Right forelimb (tissue), 1 donor: ENCODE measurements at regions not wholly inside any gene's neighbourhood (a gene's known extent, or its start where the extent isn't known, plus 50 kb on each side); places are given as distances from the start of the nearest gene placed in this dataset.
"Not testable (repeated sequence)": the region's sequence is repeated elsewhere in the genome, so short reads cannot be mapped to it uniquely, and the experiment has no call there.

Source experiments
- DNase-seq: peaks from one replicate; pipeline ENCODE4 v3.0.0-alpha.2; 2018

DNA sequence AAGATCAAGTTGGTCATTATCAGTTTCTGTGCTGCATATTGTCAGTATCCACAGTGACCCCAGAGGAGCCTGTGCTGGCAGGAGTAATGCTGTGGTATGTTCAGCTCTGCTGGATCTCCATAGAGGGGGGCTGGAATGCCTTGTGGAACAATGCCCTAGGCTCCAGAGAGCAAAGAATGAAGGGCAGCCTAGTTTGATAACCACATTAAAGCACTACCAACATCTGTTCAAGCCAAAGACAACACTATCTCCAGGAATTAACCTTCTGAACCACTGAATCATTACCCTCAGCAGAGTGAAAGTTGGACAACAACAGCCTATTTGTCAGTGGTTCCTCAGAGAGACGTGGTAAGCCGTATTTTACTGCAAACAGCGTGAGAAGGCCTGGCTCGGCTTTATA lies 192.3 kb upstream of the CXorf66 start:
- DNase-seq, result no peak

DNA sequence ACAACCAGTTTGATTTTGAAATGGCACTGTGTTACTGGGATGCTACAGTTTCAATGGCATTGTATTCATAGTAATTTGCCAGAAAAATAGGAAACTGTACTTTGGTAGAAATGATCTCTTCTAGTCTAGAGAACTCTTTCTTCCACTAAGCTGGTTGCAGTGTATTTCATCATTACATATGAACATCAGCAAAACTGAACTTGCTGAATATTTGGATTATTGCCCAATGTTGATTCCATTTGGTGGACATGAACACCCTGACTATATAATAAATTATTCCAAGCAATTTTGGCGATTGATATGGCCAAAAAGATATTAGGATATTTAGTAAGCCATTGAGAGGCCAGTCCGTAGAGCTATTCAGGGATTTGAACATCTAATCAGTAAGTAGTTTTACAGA lies 191.8 kb upstream of the CXorf66 start:
- no peak for DNase-seq

DNA sequence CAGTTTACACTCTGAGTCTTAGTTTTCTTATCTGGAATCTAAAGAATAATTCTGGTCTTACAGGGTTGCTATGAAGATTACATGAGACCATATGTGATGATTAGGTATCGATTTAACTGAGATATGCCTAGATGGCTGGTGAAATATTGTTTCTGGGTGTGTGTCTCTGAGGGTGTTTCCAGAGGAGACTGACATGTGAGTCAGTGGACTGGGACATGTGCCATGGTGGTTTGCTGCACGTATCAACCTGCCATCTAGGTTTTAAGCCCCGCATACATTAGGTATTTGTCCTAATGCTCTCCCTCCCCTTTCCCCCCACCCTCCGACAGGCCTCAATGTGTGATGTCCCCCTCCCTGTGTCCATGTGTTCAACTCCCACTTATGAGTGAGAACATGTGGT lies 186.0 kb upstream of the CXorf66 start:
- DNase-seq, result no peak

DNA sequence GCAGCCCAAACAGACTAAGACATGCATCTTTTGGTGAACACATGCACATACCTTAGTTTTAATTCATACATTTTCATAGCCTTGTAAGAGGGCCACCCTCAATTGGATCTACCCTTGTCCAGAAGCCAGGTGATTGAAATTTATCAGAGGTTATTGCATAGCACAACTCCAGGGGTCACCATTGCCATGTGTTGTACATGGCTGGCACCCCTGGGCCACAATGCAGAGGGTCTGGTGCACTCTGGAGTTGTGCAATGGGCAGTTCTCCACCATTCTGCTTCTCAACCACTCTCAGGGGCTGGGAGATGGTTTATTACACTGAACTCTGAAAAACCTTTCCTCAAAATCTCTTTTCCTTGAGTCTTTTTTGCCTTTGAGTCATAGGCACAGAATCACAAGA lies 184.4 kb upstream of the CXorf66 start:
- DNase-seq, result no peak

DNA sequence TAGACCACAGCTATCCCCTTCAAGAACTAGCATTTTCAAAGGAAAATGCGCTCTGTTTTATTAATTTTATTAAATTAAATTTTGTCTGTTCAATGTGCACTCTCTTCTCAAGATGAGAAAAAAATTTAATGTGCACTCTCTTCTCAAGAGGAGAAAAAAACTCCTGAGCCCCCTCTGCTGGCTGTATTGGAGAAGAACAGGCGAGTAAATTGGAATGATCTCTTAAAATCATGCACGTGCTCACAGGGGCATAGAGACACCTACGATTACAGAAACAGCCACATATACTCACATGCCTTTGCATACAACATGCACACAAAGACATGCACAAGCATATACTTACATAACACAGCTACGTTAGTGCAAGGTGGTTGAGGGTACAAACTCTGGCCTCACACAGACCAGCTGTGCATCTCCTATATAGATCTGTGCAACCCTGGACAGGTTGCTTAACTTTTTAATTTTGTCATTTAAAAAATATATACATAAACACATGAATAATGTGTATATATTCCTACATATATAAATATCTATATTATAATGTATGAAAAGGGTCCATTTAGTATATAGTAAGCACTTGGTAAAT lies 176.2 kb upstream of the CXorf66 start:
- DNase-seq, result peak; percentile 42

DNA sequence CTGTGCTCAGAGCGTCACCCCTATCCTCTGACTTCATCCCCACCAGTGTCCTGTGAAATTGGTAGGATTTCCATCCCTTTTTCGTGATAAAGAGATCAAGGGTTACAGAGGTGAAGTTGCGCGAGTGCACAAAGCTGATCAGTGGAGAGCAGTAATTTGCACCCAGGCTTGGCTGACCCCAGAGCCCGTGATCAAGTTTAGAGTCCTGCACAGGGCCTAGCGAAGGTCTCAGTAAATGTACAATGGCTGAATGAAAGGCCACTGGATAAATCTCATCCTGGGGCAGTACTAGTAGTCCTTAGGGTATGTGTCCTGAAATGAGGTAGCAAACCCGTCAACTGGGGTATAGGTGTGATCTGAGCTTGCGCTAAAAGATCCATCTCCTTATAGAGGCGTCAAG lies 173.2 kb upstream of the CXorf66 start:
- not testable (repeated sequence) for DNase-seq

DNA sequence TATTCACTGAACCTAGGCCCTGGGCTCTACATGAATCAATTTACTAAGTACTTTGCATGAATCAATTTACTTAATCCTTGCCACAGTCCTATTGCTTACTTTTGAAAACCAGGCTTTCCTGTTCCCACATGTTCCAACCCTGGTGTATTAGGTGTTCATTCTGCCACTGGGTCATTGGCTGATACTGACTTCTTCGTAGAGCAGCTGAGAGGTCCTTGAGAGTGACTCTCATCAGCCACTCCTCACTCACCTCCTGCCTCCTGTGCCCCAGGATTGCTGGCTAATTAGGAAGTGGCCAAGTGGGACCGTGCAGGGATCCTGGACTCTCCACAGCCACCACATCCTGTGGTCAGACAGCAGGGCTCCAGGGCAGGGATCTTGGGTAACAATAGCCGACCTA lies 172.7 kb upstream of the CXorf66 start:
- DNase-seq, result not testable (repeated sequence)

DNA sequence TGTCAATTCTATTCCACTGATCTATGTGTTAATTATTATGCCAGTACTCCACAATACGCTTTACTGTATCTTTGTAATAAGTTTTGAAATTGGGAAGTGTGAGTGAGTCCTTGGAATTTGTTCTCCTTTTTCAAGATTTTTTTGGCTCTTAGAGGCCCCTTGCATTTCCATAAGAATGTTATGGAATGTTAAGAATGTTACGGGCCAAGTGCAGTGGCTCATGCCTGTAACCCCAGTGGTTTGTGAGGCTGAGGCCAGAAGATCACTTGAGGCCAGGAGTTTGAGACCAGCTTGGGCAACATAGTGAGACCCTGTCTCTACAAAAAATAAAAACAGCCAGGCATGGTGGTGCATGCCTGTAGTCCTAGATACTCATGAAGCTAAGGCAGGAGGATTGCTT lies 167.6 kb upstream of the CXorf66 start:
- DNase-seq, result no peak

DNA sequence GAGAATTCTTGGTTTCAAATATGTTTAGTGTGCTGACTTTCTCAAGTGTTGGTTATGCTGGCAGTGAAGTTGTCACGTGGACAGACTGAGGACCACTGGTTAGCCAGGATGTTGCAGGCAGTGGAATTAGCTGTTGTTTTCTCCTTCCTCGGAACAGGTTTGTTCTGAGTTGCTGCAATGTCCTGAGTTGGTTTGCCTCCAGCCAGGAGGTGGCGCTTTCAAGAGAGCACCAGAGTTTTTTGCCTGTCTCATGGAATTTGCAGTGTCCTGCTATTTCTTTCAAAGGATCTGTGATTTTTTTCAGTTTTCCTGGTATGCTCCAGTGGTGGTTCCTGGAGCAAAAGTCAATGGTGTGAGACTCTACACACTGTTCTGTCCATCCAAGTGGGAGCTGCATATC lies 158.1 kb upstream of the CXorf66 start:
- no peak for DNase-seq

DNA sequence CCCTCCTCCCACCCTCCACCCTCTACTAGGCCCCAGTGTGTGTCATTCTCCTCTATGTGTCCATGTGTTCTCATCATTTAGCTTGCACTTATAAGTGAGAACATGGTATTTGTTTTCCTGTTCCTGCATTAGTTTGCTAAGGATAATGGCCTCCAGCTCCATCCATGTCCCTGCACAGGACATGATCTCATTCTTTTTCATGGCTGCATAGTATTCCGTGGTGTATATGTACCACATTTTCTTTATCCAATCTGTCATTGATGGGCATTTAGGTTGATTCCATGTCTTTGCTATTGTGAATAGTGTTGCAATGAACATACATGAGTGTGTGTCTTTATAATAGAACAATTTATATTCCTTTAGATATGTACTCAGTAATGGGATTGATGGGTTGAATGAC lies 148.7 kb upstream of the CXorf66 start:
- DNase-seq, result not testable (repeated sequence)

DNA sequence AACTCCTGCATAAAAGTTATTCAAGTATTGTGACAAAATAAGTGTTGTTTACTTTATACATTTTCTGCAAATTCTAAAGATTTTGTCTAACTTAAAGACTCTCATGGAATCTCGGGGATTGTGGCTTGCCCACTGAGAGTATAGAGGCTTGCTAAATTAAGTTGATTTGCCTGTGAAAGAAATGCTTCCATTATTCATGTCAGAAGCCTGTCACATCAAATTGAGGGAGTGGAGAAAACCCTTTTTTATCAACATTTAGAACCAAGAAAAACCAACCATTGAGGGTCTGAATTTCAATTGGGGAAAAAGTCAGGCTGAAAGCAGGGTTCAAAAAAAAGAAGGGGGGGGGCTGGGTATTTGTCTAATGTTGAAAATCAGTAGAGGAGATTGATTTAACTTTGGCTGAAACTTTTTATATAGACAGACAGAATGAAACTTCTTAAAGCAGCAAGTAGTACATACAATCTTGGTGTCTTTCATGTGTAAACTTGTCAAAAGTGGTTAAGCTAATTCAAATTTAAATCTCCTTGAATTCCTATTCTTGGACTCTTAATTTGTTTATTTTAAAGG lies 144.8 kb upstream of the CXorf66 start:
- DNase-seq, result no peak

DNA sequence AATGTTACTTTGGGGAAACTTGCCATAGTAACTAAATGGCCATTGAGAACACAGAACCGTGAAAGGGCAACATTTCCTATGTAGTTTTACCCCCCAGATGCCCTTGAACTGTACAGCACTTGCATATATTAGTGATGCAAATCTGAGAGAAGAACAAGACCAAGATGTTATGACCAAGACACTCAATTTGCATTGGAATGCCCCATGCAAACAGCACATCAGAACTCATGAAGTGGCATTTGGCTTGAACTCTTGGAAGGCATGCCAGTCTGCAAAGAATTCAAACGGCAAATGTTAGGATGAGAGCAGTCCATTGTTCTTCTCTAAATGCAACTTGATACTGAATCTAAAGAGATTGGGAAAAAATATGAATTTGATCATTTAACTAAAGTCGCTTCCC lies 139.4 kb upstream of the CXorf66 start:
- no peak for DNase-seq

DNA sequence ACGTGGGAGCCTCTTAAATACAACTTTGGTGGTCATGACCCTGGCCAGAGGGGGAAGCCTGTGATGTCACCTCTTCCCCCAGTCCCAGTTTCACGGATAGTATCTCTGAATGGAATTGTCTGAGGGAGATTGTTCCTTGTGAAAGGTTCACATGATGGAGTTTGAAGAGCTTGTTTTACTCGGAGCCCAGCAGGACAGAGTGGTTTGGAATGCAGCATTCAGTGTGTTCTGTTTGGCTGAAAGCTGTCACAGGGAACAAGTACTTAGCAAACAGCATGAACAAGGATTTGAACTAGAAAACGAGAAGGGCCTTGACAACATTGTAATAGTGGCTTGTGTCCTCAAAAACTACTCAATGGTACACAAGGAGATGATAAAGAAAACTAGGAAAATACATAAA lies 133.9 kb upstream of the CXorf66 start:
- no peak for DNase-seq

DNA sequence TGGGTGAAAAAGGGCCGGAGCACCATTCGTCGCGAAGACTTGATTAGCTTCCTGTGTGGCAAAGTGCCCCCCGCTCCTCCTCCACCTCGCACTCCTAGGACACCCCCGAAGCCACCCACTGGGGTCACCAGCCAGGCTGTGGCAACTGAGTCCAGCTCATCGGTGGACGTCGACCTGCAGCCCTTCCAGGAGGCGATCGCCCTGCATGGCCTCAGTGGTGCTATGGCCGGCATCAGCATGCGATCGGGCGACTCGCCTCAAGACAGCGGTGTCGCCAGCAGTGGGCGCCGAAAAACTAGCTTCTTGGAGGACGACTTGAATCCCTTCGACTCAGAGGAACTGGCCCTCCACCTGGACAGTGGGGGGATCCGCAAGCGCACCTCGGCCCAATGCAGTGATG lies 126.8 kb upstream of the CXorf66 start:
- DNase-seq, result no peak

DNA sequence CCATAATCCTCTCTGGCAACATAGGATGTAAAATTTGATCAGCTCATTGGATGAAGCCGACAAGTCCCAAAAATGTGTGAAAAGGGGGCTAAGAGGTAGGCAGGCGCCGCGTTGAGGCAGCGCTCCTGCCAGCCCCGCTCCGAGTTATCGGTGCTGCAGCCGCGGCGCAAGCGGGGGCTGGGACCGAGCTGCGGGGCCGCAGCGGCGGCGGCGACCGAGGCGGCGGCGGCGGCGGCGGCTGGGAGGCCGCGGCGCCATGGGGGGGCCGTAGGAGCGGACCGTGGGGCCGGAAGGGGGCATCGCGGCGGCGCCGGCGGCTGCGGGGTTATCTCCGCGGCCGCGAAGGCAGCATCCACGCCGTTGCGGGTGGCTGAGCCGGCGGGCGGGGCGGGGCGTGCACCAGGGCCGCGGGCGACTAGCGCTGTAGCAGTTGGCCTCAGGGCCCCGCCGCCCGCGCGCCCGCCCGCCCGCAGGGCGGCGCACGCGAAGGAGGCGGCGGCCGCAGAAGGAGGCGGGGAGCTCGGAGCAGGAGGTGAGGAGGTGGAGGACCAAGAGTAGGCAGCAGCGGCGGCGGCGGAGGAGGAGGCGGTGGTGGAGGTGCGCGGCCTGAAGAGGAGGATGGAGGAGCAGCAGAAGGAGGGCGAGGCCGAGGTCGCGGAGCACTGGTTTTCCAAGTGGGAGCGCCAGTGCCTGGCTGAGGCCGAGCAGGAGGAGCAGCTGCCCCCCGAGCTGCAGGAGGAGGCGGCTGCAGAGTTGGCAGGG lies 126.0 kb upstream of the CXorf66 start:
- no peak for DNase-seq

DNA sequence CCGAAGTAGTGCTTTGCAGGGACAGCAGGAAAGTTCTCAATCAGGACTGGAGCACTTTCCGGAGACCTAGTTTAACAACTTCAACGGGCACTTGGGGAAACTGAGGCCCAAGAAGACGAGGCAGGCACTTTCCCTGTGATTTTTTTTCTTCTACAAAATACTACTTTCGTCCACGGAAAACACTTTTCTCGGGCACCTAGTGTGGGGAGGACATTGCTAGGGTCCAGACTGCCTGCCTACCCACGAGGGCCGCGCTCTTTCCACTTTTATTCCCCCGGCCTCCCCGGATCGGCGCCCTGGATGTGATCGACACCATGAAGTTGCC lies 125.4 kb upstream of the CXorf66 start:
- peak; percentile 39 for DNase-seq

DNA sequence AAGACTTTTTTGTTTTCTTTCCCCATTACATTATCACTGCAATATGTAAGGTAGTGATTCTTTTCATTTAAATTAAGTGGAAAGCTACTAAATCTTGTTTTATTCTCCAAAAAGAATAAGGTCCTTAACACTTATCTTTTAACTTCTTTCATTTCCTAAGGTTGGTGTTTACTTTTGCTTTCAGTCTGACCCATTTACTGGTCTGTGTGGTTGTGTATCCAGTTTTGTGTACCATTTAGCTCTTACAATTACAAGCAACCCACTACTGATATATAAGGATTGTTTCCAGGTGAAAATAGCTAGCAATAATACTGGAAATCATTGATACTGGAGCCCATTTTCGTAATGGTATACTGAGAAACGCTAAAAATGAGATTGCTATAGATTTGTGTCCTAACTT lies 123.1 kb upstream of the CXorf66 start:
- no peak for DNase-seq

DNA sequence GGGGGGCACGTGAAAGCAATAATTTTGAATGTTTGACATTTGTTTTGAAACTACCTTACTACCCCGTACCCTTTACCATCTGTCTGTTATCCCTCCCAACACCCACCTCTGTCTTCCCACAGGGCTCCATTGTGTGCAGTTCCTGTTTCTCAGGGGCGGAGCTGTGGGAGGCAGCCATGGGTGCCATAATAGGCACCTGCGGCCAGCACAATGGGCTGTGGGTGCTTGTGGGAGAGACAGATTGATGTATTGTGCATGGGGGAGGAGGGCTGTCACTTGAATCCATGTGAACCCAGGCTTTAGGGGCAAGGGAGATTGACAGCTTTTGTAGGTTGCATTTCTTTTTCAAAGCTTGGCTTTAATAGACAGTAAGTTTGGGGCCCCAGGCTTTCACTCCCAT lies 122.6 kb upstream of the CXorf66 start:
- no peak for DNase-seq

DNA sequence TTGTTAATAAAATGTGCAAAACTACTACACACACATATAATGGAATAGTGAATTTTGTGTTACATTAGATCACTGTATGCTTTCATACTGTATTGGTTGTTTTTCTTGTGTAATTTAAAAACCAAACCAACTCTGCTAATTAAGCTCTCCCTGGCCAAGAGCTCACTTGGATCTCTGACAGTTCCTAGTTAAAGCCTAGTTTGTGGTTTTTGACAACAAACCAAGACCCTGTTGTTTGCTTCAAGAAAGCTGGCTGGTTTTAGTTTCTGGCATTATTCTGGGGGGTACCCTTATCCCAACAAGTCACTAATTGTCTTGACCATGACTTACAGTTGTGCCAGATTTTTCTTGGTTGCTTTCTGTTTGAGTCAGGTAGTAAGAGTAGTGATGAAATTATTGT lies 121.4 kb upstream of the CXorf66 start:
- DNase-seq, result no peak

DNA sequence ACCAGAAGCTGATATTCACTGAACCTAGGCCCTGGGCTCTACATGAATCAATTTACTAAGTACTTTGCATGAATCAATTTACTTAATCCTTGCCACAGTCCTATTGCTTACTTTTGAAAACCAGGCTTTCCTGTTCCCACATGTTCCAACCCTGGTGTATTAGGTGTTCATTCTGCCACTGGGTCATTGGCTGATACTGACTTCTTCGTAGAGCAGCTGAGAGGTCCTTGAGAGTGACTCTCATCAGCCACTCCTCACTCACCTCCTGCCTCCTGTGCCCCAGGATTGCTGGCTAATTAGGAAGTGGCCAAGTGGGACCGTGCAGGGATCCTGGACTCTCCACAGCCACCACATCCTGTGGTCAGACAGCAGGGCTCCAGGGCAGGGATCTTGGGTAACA lies 109.5 kb upstream of the CXorf66 start:
- DNase-seq, result not testable (repeated sequence)

DNA sequence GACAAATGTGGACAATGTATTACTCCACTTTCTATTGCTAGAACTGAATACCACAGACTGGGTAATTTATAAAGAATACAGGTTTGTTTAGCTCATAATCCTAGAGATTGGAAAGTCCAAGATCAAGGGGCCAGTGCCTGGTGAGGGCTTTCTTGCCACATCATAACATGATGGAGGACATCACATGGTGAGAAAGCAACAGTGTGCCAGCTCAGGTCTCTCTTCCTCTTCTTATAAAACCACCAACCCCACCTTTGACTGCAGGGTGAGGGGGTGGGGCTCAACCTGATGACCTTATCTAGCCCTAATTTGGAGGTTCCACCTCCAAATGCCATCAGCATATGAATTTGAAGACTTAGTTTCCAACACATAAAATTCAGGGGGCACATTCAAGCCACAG lies 105.7 kb upstream of the CXorf66 start:
- DNase-seq, result no peak

DNA sequence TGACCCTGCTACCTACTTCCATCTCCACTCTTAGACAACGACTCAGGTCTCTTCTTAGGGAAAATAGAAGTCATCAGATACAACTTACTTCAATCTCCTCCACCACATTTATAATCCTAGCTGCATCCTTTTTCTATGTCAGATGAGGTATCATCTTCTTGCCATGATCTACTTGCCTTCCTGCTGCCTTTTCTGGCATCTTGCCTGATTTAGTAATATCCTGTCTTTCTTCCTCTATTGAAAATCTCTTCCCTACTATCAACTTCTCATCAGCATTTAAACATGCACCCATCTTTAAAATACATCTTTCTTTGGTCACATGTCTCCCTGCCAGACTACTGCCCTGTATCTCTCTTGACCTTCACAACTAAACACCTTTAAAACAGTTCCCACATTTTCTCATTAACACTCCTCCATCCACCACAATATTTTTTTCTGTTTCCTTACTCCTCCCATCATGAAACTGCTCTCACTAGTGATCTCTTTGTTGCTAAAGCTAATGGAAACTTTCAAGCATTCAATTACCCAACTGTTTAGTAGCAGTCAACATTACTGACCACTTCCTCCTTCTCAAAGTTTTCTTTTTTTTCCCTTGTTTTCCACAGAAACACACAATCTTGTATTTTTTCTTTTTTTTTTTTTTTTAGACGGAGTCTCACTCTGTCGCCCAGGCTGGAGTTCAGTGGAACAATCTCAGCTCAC lies 100.8 kb upstream of the CXorf66 start:
- DNase-seq, result no peak

DNA sequence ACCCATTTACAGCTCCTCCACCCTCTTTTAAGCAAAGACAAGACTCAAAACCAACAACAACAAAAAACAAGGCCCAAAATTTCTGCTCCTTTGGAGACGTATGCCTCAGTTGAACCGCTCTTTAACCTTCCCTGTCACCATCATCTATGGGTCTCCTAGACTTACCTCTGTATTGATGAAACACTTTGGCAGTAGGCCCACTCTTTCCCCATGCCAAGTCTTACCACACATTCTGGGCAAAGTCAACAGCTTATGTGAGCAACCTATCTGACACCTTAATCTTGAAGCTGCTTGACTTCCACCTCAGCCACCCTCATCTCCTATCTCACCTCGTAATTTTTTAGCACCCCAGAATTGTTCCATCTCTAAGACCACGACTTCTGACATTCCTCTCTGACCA lies 99.7 kb upstream of the CXorf66 start:
- DNase-seq, result no peak

DNA sequence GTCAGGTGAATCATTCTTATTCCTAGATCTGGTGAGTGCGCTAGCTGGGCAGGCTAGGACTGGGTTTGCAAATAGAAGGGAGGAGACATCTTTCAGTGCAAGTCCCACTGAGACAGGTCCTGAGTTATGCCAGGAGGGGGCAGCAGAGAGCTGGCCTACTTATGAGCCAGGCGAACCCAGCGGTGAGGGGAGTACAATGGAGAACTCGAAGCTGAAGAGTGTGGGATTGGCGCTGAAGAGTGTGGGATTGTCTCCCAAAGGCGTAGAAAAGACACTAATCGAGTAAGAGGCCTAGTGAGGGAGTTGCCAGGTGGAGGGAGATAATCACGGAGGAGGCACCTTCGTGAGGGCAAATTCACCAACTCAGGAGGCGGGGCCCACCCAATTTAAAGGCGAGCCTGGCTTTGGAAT lies 91.7 kb upstream of the CXorf66 start:
- peak; percentile 68 for DNase-seq
